OCI-LY1 (cell line): ENCODE measurements at regions not wholly inside any gene's neighbourhood (a gene's known extent, or its start where the extent isn't known, plus 50 kb on each side); places are given as distances from the start of the nearest gene placed in this dataset.

ENCODE experiments used
- EZH2 ChIP-seq: fragments of 200-600 bp; sonication (generic), shearing (Covaris generic); IDR thresholded peaks from 2 replicates; pipeline ENCODE4 v1.8.0; 2017; ENCODE audit warnings: borderline replicate concordance, mixed run types, mild to moderate bottlenecking, antibody characterized with exemption, low read length, moderate library complexity, mixed read lengths
- TF ChIP-seq, protein P1 (sequence below): fragments of 200-600 bp; sonication (generic), shearing (Covaris generic); IDR thresholded peaks from 2 replicates; pipeline ENCODE4 v1.5.1; 2017; ENCODE audit warnings: mild to moderate bottlenecking, antibody characterized with exemption, low read length, moderate library complexity, mixed read lengths

DNA sequence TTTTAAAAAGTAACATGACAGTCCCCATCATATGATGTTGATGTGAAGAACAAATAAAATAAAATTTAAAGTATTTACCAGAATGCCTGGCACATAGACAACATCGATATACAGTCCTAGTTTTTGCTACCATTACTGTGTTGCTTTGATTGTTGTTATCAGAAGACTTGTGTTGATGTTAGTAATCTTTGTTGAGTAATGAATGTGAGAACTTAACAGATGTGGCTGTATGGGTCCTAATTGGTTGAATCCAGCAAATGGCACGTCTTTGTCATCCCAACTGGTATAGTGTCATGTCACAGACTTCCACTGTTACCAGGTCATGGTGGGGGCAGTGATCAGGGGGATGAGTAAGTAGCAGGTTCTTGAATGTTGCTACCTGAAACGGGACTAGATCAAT lies 1151.4 kb upstream of the CDH8 start:
- TF ChIP-seq, protein P1, sequence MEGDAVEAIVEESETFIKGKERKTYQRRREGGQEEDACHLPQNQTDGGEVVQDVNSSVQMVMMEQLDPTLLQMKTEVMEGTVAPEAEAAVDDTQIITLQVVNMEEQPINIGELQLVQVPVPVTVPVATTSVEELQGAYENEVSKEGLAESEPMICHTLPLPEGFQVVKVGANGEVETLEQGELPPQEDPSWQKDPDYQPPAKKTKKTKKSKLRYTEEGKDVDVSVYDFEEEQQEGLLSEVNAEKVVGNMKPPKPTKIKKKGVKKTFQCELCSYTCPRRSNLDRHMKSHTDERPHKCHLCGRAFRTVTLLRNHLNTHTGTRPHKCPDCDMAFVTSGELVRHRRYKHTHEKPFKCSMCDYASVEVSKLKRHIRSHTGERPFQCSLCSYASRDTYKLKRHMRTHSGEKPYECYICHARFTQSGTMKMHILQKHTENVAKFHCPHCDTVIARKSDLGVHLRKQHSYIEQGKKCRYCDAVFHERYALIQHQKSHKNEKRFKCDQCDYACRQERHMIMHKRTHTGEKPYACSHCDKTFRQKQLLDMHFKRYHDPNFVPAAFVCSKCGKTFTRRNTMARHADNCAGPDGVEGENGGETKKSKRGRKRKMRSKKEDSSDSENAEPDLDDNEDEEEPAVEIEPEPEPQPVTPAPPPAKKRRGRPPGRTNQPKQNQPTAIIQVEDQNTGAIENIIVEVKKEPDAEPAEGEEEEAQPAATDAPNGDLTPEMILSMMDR, result no peak
- no peak for TF ChIP-seq EZH2
